Urinary bladder (tissue), 3 donors: ENCODE measurements at regions not wholly inside any gene's neighbourhood (a gene's known extent, or its start where the extent isn't known, plus 50 kb on each side); places are given as distances from the start of the nearest gene placed in this dataset.
A peak's percentile ranks its signal among the peaks of the same experiment; 100 is the strongest.

Experiments used
- DNase-seq: peaks from one replicate; pipeline ENCODE4 v3.0.0-alpha.2; 2015; ENCODE audit errors: extremely low spot score
- H3K27ac ChIP-seq: one replicate; pipeline ENCODE4 v1.5.1; 2013; ENCODE audit warnings: low read depth, mild to moderate bottlenecking, moderate library complexity
- H3K36me3 ChIP-seq: one replicate; pipeline ENCODE4 v1.6.1; 2013; ENCODE audit warnings: mild to moderate bottlenecking, moderate library complexity; ENCODE audit not compliant: insufficient read depth
- H3K4me1 ChIP-seq: one replicate; pipeline ENCODE4 v1.6.1; 2013; ENCODE audit warnings: mild to moderate bottlenecking, moderate library complexity; ENCODE audit not compliant: insufficient read depth
- H3K4me3 ChIP-seq: one replicate; pipeline ENCODE4 v1.5.1; 2013; ENCODE audit warnings: low read depth, low read length
- WGBS: extraction: QIAGEN DNeasy Blood & Tissue Kit; methylation state at CpG from one replicate; pipeline ENCODE4 v1.1.7; 2013; 5-methylcytosine and 5-hydroxymethylcytosine counted together
- donor health status: healthy with polysubstance abuse.
- donor health status: healthy.

DNA sequence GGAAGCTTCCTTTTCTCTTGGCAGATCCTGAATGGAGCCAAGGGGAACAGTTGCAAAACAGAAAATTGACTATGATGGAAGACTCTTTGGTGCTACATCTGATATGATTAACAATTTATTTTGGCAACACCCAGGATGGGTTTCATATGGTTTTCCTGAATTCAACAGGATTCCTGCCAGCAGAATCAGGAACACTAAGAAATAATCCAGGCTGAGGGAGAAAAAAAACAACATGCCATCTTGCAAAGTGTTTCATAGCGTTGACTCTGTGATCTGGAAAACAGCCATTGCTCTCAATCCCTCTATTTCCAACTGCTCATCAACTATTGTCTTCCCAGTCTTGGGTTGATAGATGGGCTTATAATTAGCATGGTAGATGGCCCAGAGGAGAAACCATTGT, 303.8 kb upstream of the KLF3 start:
- Histone ChIP-seq H3K27ac (no peak overlapping the region), H3K4me1 (no peaks in the 10 kb centered on the region), H3K36me3 (no peaks in the 10 kb centered on the region), H3K4me3 (no peak overlapping the region)
- no peak for DNase-seq
- 68% methylated on average over 1 of the region's 1 CpG for WGBS

DNA sequence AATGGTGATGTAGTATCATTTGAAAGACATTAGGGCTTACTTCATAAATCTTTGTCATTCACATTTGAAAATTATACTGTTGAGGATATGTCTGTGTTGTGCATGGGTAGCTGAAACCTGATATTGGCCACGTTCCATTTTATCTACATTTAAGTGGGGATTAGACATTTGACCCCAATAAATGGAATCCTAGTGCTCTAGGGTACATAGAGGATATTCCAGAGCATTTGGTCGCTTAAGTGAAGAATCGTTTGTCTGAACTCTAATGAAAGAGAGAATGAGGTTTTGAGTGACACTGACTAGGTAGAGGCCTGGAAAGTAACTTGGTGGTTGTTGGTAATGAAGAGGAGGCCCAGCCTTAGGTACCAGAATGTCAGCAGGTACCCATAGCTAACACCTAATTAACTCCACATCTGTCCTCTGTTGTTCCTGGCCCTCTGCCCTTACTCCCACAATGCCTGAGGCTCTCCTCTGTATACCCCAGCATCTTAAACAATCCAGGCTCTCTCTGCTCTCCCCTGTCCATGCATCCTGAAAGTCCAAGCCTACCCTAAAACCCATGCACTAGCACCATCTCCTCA, 299.5 kb upstream of the KLF3 start:
- Histone ChIP-seq H3K27ac (no peak overlapping the region), H3K4me1 (no peaks in the 10 kb centered on the region), H3K4me3 (no peak overlapping the region), H3K36me3 (no peaks in the 10 kb centered on the region)
- 68% methylated on average over 3 of the region's 3 CpGs for WGBS
- DNase-seq: no peak

DNA sequence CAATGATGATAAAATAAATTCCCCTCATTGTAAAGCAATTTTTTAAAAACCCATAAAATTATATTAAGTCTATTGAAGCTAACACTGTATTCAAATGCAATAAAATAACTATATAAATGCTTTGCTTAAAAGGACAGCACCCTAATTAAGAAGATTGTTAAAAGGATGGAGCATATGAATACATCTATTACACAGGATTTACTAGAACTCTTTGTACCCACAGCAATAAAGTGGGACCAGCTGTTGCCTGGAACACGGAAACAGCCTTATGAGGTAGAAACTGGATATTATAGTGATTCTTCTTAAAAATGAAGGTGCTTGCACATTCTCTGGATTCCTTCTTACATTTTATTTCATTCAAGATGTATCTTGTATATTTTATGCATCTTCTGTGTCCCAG, 298.7 kb upstream of the KLF3 start:
- Histone ChIP-seq H3K4me3 (no peak overlapping the region), H3K36me3 (no peaks in the 10 kb centered on the region), H3K27ac (no peak overlapping the region), H3K4me1 (no peaks in the 10 kb centered on the region)
- 68% methylated on average over 1 of the region's 1 CpG for WGBS
- no peak for DNase-seq

DNA sequence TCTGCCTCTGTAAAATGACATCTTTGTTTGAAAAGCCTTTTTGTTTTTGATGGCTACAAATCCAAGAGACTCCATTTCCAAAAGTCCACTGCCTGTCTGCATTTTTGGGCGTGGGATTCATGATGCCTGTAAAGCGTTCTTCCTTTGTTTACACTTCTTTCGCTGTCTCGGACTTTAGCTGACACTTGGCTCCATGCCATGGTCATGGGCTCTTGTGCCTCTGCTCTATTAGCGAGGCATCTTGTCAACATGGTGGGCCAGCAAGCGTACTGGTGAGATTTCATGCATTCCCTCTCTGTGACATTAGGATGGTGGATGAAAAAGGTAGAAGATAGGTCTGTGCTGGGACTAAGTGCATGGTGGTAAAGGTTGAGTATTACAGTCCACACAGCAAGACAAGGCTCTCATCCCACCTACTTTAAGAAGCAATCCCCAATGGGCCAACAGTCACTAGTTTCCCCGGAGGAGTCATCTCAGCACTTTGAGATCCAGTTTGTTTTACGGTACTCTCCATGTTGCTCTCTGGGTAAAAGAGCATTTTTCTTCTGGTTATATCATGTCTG, 298.2 kb upstream of the KLF3 start:
- Histone ChIP-seq H3K4me3 (no peak overlapping the region), H3K27ac (peak overlapping the region; percentile 57)
- DNase-seq: no peak

DNA sequence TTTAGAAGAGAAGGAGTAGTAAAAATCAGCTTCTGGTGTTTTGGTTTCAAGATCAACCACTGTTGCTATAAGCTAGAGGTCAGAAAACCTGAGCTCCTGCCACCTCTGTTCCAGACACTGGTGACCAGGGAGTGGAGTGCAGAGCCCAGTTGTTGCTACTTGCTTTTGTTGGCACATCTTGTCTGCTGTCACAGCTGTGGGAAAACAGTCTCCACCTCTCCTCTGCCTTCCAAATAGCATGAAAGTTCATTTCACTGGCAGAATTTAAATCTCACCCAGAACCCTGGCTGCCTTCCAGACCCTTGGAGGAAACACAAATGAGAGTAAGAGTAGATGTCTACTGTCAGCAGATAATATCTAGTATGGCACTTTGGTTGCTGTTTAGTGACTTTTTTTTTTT, 297.5 kb upstream of the KLF3 start:
- peak overlapping the region; percentile 24 for H3K27ac ChIP-seq
- no peak overlapping the region for H3K4me3 ChIP-seq
- DNase-seq: no peak

More for the DNA sequence above, 298.2 kb upstream of the KLF3 start:
- H3K36me3 ChIP-seq: no peaks in the 10 kb centered on the region
- no peaks in the 10 kb centered on the region for H3K4me1 ChIP-seq
- 56% methylated on average over 8 of the region's 8 CpGs for WGBS

GRCh38 chr4:38366997-38367396, 297.0 kb upstream of the KLF3 start:
- Histone ChIP-seq H3K4me3 (no peak overlapping the region), H3K36me3 (no peaks in the 10 kb centered on the region), H3K4me1 (no peaks in the 10 kb centered on the region), H3K27ac (no peak overlapping the region)
- no peak for DNase-seq

More for the DNA sequence above, 297.5 kb upstream of the KLF3 start:
- H3K4me1 ChIP-seq: no peaks in the 10 kb centered on the region
- no peaks in the 10 kb centered on the region for H3K36me3 ChIP-seq

DNA sequence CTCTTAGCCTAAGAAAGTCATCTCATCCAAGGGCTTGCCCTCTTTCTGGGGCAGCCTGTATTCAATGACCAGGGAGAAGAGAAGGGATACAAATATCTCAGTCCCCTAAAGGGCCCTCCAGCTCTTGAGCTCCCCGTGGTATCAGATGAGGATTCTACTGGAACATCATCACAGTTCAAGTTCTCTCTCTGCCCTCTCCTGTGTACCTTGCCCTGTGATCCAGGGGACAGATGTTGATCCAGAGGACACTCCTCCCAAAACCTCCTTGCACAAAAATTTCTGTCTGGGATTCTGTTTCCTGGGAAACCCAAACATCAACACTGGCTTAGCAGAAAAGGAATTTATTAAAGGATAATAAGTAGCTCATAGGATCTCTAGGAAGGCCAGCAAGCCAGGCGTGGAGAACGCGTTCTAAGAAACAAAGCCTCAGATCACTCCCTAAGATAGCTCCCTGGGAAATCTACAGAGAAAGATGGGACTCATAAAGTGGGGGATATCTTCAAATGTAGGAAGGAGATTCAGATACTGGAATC, 296.3 kb upstream of the KLF3 start:
- Histone ChIP-seq H3K4me3 (no peak overlapping the region), H3K27ac (no peak overlapping the region), H3K4me1 (no peaks in the 10 kb centered on the region), H3K36me3 (no peaks in the 10 kb centered on the region)
- 28% methylated on average over 4 of the region's 4 CpGs for WGBS
- no peak for DNase-seq

DNA sequence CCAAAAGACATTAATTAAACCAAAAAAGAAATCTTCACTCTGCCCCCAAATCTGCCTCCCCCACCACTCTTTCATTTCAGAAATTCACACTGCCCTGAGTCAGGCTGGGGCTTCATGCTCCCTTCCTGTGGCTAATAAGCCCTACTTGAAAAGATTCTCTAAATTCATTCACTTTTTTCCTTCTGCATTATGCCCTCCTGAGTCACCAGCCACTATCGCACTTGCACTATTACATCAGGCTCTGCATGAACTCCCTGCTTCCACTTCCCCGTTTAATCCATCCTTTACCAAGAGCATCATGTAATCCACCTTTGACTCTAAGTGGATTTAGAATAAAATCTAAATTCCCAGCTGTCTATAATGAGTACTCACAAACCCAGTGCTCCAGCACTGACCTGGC, 295.4 kb upstream of the KLF3 start:
- 83% methylated on average over 2 of the region's 2 CpGs for WGBS
- no peak for DNase-seq
- no peak overlapping the region for H3K4me3 ChIP-seq
- H3K36me3 ChIP-seq: no peaks in the 10 kb centered on the region
- H3K27ac ChIP-seq: no peak overlapping the region
- H3K4me1 ChIP-seq: no peaks in the 10 kb centered on the region

- Histone ChIP-seq H3K27ac (no peak overlapping the region), H3K36me3 (no peaks in the 10 kb centered on the region), H3K4me3 (no peak overlapping the region), H3K4me1 (no peaks in the 10 kb centered on the region)
- DNase-seq: no peak
Observed at GRCh38 chr4:38371391-38371851, 292.6 kb upstream of the KLF3 start.

- H3K36me3 ChIP-seq: no peaks in the 10 kb centered on the region
- no peak overlapping the region for H3K4me3 ChIP-seq
- no peaks in the 10 kb centered on the region for H3K4me1 ChIP-seq
- H3K27ac ChIP-seq: no peak overlapping the region
- DNase-seq: no peak
Observed at GRCh38 chr4:38373375-38373774, 290.6 kb upstream of the KLF3 start.

GRCh38 chr4:38377195-38377594, 286.8 kb upstream of the KLF3 start:
- no peak overlapping the region for H3K27ac ChIP-seq
- no peak for DNase-seq

GRCh38 chr4:38378478-38378877, 285.5 kb upstream of the KLF3 start:
- H3K36me3 ChIP-seq: no peaks in the 10 kb centered on the region
- no peak overlapping the region for H3K27ac ChIP-seq
- H3K4me1 ChIP-seq: no peaks in the 10 kb centered on the region
- 82% methylated on average over 3 of the region's 3 CpGs for WGBS
- no peak overlapping the region for H3K4me3 ChIP-seq
- DNase-seq: no peak

More at GRCh38 chr4:38377195-38377594, 286.8 kb upstream of the KLF3 start:
- Histone ChIP-seq H3K36me3 (no peaks in the 10 kb centered on the region), H3K4me3 (no peak overlapping the region), H3K4me1 (no peaks in the 10 kb centered on the region)
- 90% methylated on average over 1 of the region's 1 CpG for WGBS

GRCh38 chr4:38381788-38382187, 282.2 kb upstream of the KLF3 start:
- Histone ChIP-seq H3K4me1 (no peaks in the 10 kb centered on the region), H3K4me3 (no peak overlapping the region), H3K27ac (no peak overlapping the region), H3K36me3 (no peaks in the 10 kb centered on the region)
- DNase-seq: no peak
- WGBS: 49% methylated on average over 6 of the region's 6 CpGs

DNA sequence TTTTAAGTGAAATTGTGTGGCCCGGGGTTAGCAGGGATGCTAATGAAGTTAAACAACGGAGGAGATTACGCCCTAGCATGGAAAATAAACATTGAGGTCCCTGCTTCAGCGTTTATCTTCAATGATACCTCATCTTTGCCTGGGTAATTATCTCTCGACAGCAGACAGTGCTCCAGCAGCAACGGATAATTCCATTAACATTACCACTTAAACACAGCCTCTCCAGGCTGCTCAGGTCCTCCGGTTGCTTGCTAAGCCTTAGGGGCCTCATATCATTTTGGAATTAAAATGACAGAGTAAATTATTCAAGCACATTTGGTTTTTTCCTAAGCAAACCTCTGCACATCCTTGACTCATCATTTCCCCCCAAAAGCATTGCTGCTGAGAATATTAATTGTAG, 281.5 kb upstream of the KLF3 start:
- Histone ChIP-seq H3K4me1 (no peaks in the 10 kb centered on the region), H3K27ac (no peak overlapping the region), H3K4me3 (no peak overlapping the region), H3K36me3 (no peaks in the 10 kb centered on the region)
- 28% methylated on average over 7 of the region's 7 CpGs for WGBS
- no peak for DNase-seq
